NCI-H1092 (cell line): ENCODE measurements at regions not wholly inside any gene's neighbourhood (a gene's known extent, or its start where the extent isn't known, plus 50 kb on each side); places are given as distances from the start of the nearest gene placed in this dataset.
"Not testable (repeated sequence)": the region's sequence is repeated elsewhere in the genome, so short reads cannot be mapped to it uniquely, and the experiment has no call there.

ENCODE experiments used
- DNase-seq: peaks from one replicate; lab custom pipeline; 2025; lab: John Stamatoyannopoulos, UW

GRCh38 chr7:70846208-70846607, 285.7 kb upstream of the GALNT17 start:
- DNase-seq: no peak

- no peak for DNase-seq
These were observed 282.2 kb upstream of the GALNT17 start for GRCh38 chr7:70849580-70850235.

GRCh38 chr7:70855373-70855772, 276.6 kb upstream of the GALNT17 start:
- DNase-seq: no peak

GRCh38 chr7:70856901-70857630, 274.9 kb upstream of the GALNT17 start:
- DNase-seq: peak; percentile 58

GRCh38 chr7:70857793-70858545, 274.0 kb upstream of the GALNT17 start:
- DNase-seq: no peak

- no peak for DNase-seq
These were observed 264.4 kb upstream of the GALNT17 start for GRCh38 chr7:70867513-70867912.

- no peak for DNase-seq
These were observed 261.6 kb upstream of the GALNT17 start for GRCh38 chr7:70870349-70870748.

GRCh38 chr7:70872188-70872587, 259.8 kb upstream of the GALNT17 start:
- no peak for DNase-seq

- no peak for DNase-seq
These were observed 250.6 kb upstream of the GALNT17 start for GRCh38 chr7:70881167-70881847.

- DNase-seq: no peak
These were observed 248.0 kb upstream of the GALNT17 start for GRCh38 chr7:70883750-70884439.

- DNase-seq: no peak
These were observed 247.5 kb upstream of the GALNT17 start for GRCh38 chr7:70884440-70884764.

GRCh38 chr7:70884809-70885208, 247.1 kb upstream of the GALNT17 start:
- no peak for DNase-seq

GRCh38 chr7:70886547-70886946, 245.4 kb upstream of the GALNT17 start:
- DNase-seq: no peak

GRCh38 chr7:70887186-70887585, 244.8 kb upstream of the GALNT17 start:
- DNase-seq: no peak

- no peak for DNase-seq
These were observed 241.6 kb upstream of the GALNT17 start for GRCh38 chr7:70890147-70890969.

- DNase-seq: no peak
These were observed 238.5 kb upstream of the GALNT17 start for GRCh38 chr7:70893422-70893821.

GRCh38 chr7:70893971-70894715, 237.8 kb upstream of the GALNT17 start:
- no peak for DNase-seq

- DNase-seq: no peak
These were observed 237.1 kb upstream of the GALNT17 start for GRCh38 chr7:70894799-70895198.

- DNase-seq: not testable (repeated sequence)
These were observed 236.4 kb upstream of the GALNT17 start for GRCh38 chr7:70895337-70896200.
